Transverse colon (tissue), 4 donors: ENCODE measurements at regions not wholly inside any gene's neighbourhood (a gene's known extent, or its start where the extent isn't known, plus 50 kb on each side); places are given as distances from the start of the nearest gene placed in this dataset.

Source experiments
- CTCF ChIP-seq, 5 experiments: fragments of 200-600 bp in 3 of 5; fragments of 450-650 bp in 2 of 5; sonication (generic) in 3 of 5; IDR thresholded peaks; 1 replicate in 2 of 5; 2 replicates in 3 of 5; pipeline ENCODE4 v1.5.1; 2016 to 2017; ENCODE audit warnings: antibody characterized with exemption in 5 of 5, inconsistent platforms in 3 of 5, mild to moderate bottlenecking in 2 of 5, moderate library complexity in 1 of 5
- POLR2AphosphoS5 ChIP-seq, 3 donors: sonication (generic); formaldehyde crosslinking; IDR thresholded peaks; one replicate each; pipeline ENCODE4 v1.6.1; 2016; ENCODE audit warnings: antibody characterized with exemption in 3 of 3

GRCh38 chr7:131945957-131946544 is 389.6 kb upstream of the PODXL start:
- TF ChIP-seq POLR2AphosphoS5 (IDR thresholded peaks at IDR 0.05): no peak
- no peak for TF ChIP-seq CTCF (IDR thresholded peaks at IDR 0.05)
